Vagina (tissue), 2 donors: ENCODE measurements at regions not wholly inside any gene's neighbourhood (a gene's known extent, or its start where the extent isn't known, plus 50 kb on each side); places are given as distances from the start of the nearest gene placed in this dataset.

Experiments used
- POLR2A ChIP-seq, 2 donors: fragments of 450-650 bp; IDR thresholded peaks; one replicate each; pipeline ENCODE4 v1.6.1; 2017; ENCODE audit warnings: antibody characterized with exemption in 2 of 2, mild to moderate bottlenecking in 2 of 2, moderate library complexity in 2 of 2
- POLR2AphosphoS5 ChIP-seq, 2 donors: sonication (generic); formaldehyde crosslinking; IDR thresholded peaks; one replicate each; pipeline ENCODE4 v1.9.0; 2017; ENCODE audit warnings: antibody characterized with exemption in 2 of 2, mild to moderate bottlenecking in 2 of 2, low read depth in 1 of 2; ENCODE audit not compliant: insufficient read depth in 1 of 2
- TF ChIP-seq, protein P1 (sequence below), 3 experiments: fragments of 450-650 bp in 2 of 3; fragments of 200-600 bp in 1 of 3; sonication (generic) in 1 of 3; IDR thresholded peaks; one replicate each; pipeline ENCODE4 v1.5.1; 2017 to 2019; ENCODE audit warnings: antibody characterized with exemption in 3 of 3, mild to moderate bottlenecking in 2 of 3, moderate library complexity in 2 of 3

DNA sequence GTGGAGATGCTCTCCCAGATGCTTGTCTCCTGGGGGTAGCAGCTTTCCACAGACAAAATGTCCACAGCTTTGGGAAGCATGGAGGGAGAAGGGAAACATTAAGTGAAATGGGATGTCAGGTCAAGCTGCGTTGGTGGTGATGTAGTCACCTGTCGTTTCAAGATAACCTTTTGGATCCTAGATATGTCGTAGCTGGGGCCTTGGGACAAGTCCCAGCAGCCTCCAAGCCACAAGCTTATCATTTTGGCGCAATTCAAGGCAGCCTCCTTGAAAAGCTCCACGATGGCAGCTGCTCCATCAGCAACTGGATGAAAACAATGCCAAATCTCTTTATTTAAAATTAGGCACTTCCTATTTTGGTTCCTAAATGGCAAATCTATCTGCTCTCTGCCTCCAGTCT, 52.0 kb downstream of the RTL9 start:
- TF ChIP-seq, protein P1, sequence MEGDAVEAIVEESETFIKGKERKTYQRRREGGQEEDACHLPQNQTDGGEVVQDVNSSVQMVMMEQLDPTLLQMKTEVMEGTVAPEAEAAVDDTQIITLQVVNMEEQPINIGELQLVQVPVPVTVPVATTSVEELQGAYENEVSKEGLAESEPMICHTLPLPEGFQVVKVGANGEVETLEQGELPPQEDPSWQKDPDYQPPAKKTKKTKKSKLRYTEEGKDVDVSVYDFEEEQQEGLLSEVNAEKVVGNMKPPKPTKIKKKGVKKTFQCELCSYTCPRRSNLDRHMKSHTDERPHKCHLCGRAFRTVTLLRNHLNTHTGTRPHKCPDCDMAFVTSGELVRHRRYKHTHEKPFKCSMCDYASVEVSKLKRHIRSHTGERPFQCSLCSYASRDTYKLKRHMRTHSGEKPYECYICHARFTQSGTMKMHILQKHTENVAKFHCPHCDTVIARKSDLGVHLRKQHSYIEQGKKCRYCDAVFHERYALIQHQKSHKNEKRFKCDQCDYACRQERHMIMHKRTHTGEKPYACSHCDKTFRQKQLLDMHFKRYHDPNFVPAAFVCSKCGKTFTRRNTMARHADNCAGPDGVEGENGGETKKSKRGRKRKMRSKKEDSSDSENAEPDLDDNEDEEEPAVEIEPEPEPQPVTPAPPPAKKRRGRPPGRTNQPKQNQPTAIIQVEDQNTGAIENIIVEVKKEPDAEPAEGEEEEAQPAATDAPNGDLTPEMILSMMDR (IDR thresholded peaks at IDR 0.05) = no peak
- TF ChIP-seq POLR2A (IDR thresholded peaks at IDR 0.05) = no peak
- no peak for TF ChIP-seq POLR2AphosphoS5 (IDR thresholded peaks at IDR 0.05; ENCODE audit: insufficient read depth in 1 of 2, low read depth in 1 of 2)
